Fibroblast of lung (primary cell): ENCODE measurements at regions not wholly inside any gene's neighbourhood (a gene's known extent, or its start where the extent isn't known, plus 50 kb on each side); places are given as distances from the start of the nearest gene placed in this dataset.

Experiments
- DNase-seq, 2 donors: peaks; one replicate each; pipeline versions ENCODE4 v3.0.0 to v3.0.0-alpha.2; 2010; ENCODE audit warnings: low read depth in 2 of 2
- H2AFZ ChIP-seq: 2 replicates; pipeline ENCODE4 v1.5.1; 2012; ENCODE audit warnings: low read length, control low read depth, inconsistent platforms
- H3K27ac ChIP-seq: 2 replicates; pipeline ENCODE4 v1.5.1; 2011; ENCODE audit warnings: low read length, control low read depth; ENCODE audit not compliant: insufficient read depth
- H3K27me3 ChIP-seq: 2 replicates; pipeline ENCODE4 v1.5.1; 2011; ENCODE audit warnings: mild to moderate bottlenecking, low read length; ENCODE audit not compliant: control insufficient read depth, insufficient read depth
- H3K36me3 ChIP-seq: 2 replicates; pipeline ENCODE4 v1.5.1; 2011; ENCODE audit warnings: low read length; ENCODE audit not compliant: control insufficient read depth, insufficient read depth
- H3K4me1 ChIP-seq: 2 replicates; pipeline ENCODE4 v1.5.1; 2011; ENCODE audit warnings: low read length; ENCODE audit not compliant: control insufficient read depth, insufficient read depth; ENCODE audit errors: extremely low read depth
- H3K4me2 ChIP-seq: 2 replicates; pipeline ENCODE4 v1.5.1; 2011; ENCODE audit warnings: low read length, control low read depth; ENCODE audit not compliant: insufficient read depth; ENCODE audit errors: extremely low read depth
- H3K4me3 ChIP-seq, 4 experiments: fragments of 200-600 bp in 1 of 4; sonication (generic) in 1 of 4; replicated peaks in 1 of 4; 2 replicates each; pipeline ENCODE4 v1.5.1; 2011 to 2016; ENCODE audit warnings: low read length in 4 of 4, low read depth in 3 of 4, mild to moderate bottlenecking in 3 of 4, control low read depth in 2 of 4, inconsistent platforms in 1 of 4, mixed read lengths in 1 of 4; ENCODE audit not compliant: insufficient read depth in 1 of 4; ENCODE audit errors: control extremely low read depth in 1 of 4
- H3K79me2 ChIP-seq: 2 replicates; pipeline ENCODE4 v1.5.1; 2012; ENCODE audit warnings: mild to moderate bottlenecking, low read length, inconsistent platforms; ENCODE audit not compliant: control insufficient read depth, insufficient read depth
- H3K9ac ChIP-seq: 2 replicates; pipeline ENCODE4 v1.5.1; 2011; ENCODE audit warnings: mild to moderate bottlenecking, low read length, control low read depth; ENCODE audit not compliant: insufficient read depth
- H3K9me3 ChIP-seq: 2 replicates; pipeline ENCODE4 v1.5.1; 2012; ENCODE audit warnings: low read depth, low read length; ENCODE audit not compliant: control insufficient read depth, insufficient read depth
- H4K20me1 ChIP-seq: 2 replicates; pipeline ENCODE4 v1.5.1; 2011; ENCODE audit warnings: low read length; ENCODE audit not compliant: control insufficient read depth, insufficient read depth; ENCODE audit errors: extremely low read depth
- CTCF ChIP-seq, 2 donors: IDR thresholded peaks in 1 of 2; conservative IDR thresholded peaks in 1 of 2; 1 replicate in 1 of 2; 2 replicates in 1 of 2; pipeline ENCODE4 v1.5.1; 2011 to 2012; ENCODE audit warnings: low read length in 2 of 2, control low read depth in 1 of 2, inconsistent platforms in 1 of 2, low read depth in 1 of 2, mild to moderate bottlenecking in 1 of 2
- EZH2 ChIP-seq: IDR thresholded peaks from 2 replicates; pipeline ENCODE4 v1.5.1; 2012; ENCODE audit warnings: low read length, control low read depth, mild to moderate bottlenecking; ENCODE audit errors: missing control alignments

GRCh38 chr9:36755019-36755418, 182.3 kb downstream of the MELK start:
- peaks cover 3% of the 10 kb centered on the region for H3K27me3 ChIP-seq
- H3K79me2 ChIP-seq: no peaks in the 10 kb centered on the region
- no peaks in the 10 kb centered on the region for H3K9me3 ChIP-seq
- no peak overlapping the region for H3K27ac ChIP-seq
- H3K9ac ChIP-seq: no peak overlapping the region
- no peaks in the 10 kb centered on the region for H3K4me1 ChIP-seq
- no peak overlapping the region for H2AFZ ChIP-seq
- TF ChIP-seq EZH2 (no peak), CTCF (conservative IDR thresholded peaks at IDR 0.05 in 1 of 2, IDR thresholded peaks at IDR 0.05 in 1 of 2; ENCODE audit: low read depth in 1 of 2, low read length in 2 of 2) (no peak)
- no peaks in the 10 kb centered on the region for H4K20me1 ChIP-seq
- DNase-seq: no peak
- H3K36me3 ChIP-seq: no peaks in the 10 kb centered on the region
- H3K4me3 ChIP-seq: no peak overlapping the region
- H3K4me2 ChIP-seq: no peak overlapping the region

- no peak overlapping the region for H3K27ac ChIP-seq
- no peak for TF ChIP-seq EZH2
- no peak for TF ChIP-seq CTCF (conservative IDR thresholded peaks at IDR 0.05 in 1 of 2, IDR thresholded peaks at IDR 0.05 in 1 of 2; ENCODE audit: low read depth in 1 of 2, low read length in 2 of 2)
- DNase-seq: no peak
- no peaks in the 10 kb centered on the region for H3K79me2 ChIP-seq
- H3K9ac ChIP-seq: no peak overlapping the region
- no peaks in the 10 kb centered on the region for H4K20me1 ChIP-seq
- no peak overlapping the region for H3K4me3 ChIP-seq
- H3K36me3 ChIP-seq: no peaks in the 10 kb centered on the region
- no peaks in the 10 kb centered on the region for H3K4me1 ChIP-seq
- H3K27me3 ChIP-seq: no peaks in the 10 kb centered on the region
- H3K4me2 ChIP-seq: no peak overlapping the region
- no peaks in the 10 kb centered on the region for H3K9me3 ChIP-seq
- H2AFZ ChIP-seq: no peak overlapping the region
These were observed 186.4 kb downstream of the MELK start for GRCh38 chr9:36759141-36759540.

GRCh38 chr9:36759976-36760375, 187.3 kb downstream of the MELK start:
- no peak overlapping the region for H3K9ac ChIP-seq
- no peaks in the 10 kb centered on the region for H3K4me1 ChIP-seq
- H3K79me2 ChIP-seq: no peaks in the 10 kb centered on the region
- H2AFZ ChIP-seq: no peak overlapping the region
- H3K4me3 ChIP-seq: no peak overlapping the region
- H3K27ac ChIP-seq: no peak overlapping the region
- no peaks in the 10 kb centered on the region for H3K27me3 ChIP-seq
- no peak for DNase-seq
- H4K20me1 ChIP-seq: no peaks in the 10 kb centered on the region
- H3K9me3 ChIP-seq: no peaks in the 10 kb centered on the region
- no peaks in the 10 kb centered on the region for H3K36me3 ChIP-seq
- H3K4me2 ChIP-seq: no peak overlapping the region
- no peak for TF ChIP-seq EZH2
- TF ChIP-seq CTCF (conservative IDR thresholded peaks at IDR 0.05 in 1 of 2, IDR thresholded peaks at IDR 0.05 in 1 of 2; ENCODE audit: low read depth in 1 of 2, low read length in 2 of 2): no peak
